AG04449 (cell line): ENCODE measurements at regions not wholly inside any gene's neighbourhood (a gene's known extent, or its start where the extent isn't known, plus 50 kb on each side); places are given as distances from the start of the nearest gene placed in this dataset.

Experiments used
- CTCF ChIA-PET: fragments of 350-600 bp; formaldehyde crosslinking; extraction: SDS; loops from one replicate; lab custom pipeline; 2021; ENCODE audit warnings: antibody characterized with exemption; lab: Yijun Ruan, JAX
- POLR2A ChIA-PET: fragments of 400-600, 350-600 bp; formaldehyde crosslinking; extraction: SDS; loops from one replicate; lab custom pipeline; 2020; ENCODE audit warnings: antibody characterized with exemption, inconsistent platforms; lab: Yijun Ruan, JAX
- DNase-seq: peaks from one replicate; pipeline ENCODE4 v3.0.0-alpha.2; 2010; ENCODE audit warnings: low read depth, low spot score
- H3K4me3 ChIP-seq: 2 replicates; pipeline ENCODE4 v1.5.1; 2011; ENCODE audit warnings: low read depth, mild to moderate bottlenecking, control low read depth, low read length
- CTCF ChIP-seq: IDR thresholded peaks from one replicate; pipeline ENCODE4 v1.5.1; 2011; ENCODE audit warnings: mild to moderate bottlenecking, moderate library complexity, low read length, control low read depth, inconsistent platforms; ENCODE audit not compliant: insufficient read depth; ENCODE audit errors: missing control alignments

- no peak for TF ChIP-seq CTCF
- no peak for DNase-seq
- CTCF ChIA-PET, result no interaction called here
- POLR2A ChIA-PET, result no interaction called here
- H3K4me3 ChIP-seq, result no peak overlapping the region
Measured at GRCh38 chr2:150417278-150417677, 70.2 kb downstream of the RND3 start.

- DNase-seq, result no peak
- H3K4me3 ChIP-seq, result no peak overlapping the region
- ChIA-PET POLR2A (no interaction called here), CTCF (interaction anchor here (1.0 kb wide), 1 partner anchor 10 kb away, joined by 3 read pairs; no protein-coding TSS in a partner anchor)
- no peak for TF ChIP-seq CTCF
Measured at GRCh38 chr2:150415022-150415421, 72.4 kb downstream of the RND3 start.

- CTCF ChIA-PET, result no interaction called here
- DNase-seq, result no peak
- TF ChIP-seq CTCF, result no peak
- H3K4me3 ChIP-seq, result no peak overlapping the region
- POLR2A ChIA-PET, result no interaction called here
Measured at GRCh38 chr2:150413910-150414309, 73.6 kb downstream of the RND3 start.

- no peak for DNase-seq
- no peak overlapping the region for H3K4me3 ChIP-seq
- POLR2A ChIA-PET, result no interaction called here
- CTCF ChIA-PET, result no interaction called here
- TF ChIP-seq CTCF, result no peak
Measured at GRCh38 chr2:150413366-150413765, 74.1 kb downstream of the RND3 start.

GRCh38 chr2:150410809-150411208, 76.7 kb downstream of the RND3 start:
- H3K4me3 ChIP-seq, result no peak overlapping the region
- DNase-seq, result peak; percentile 42
- ChIA-PET CTCF (no interaction called here), POLR2A (no interaction called here)
- TF ChIP-seq CTCF, result no peak

- TF ChIP-seq CTCF, result no peak
- POLR2A ChIA-PET, result no interaction called here
- CTCF ChIA-PET, result interaction anchor here (1.3 kb wide), 1 partner anchor 9 kb away, joined by 3 read pairs; no protein-coding TSS in a partner anchor
- no peak for DNase-seq
- H3K4me3 ChIP-seq, result no peak overlapping the region
Measured at GRCh38 chr2:150409196-150409595, 78.3 kb downstream of the RND3 start.
